ENCODE measurements at regions not wholly inside any gene's neighbourhood (a gene's known extent, or its start where the extent isn't known, plus 50 kb on each side); places are given as distances from the start of the nearest gene placed in this dataset.
"Not testable (repeated sequence)": the region's sequence is repeated elsewhere in the genome, so short reads cannot be mapped to it uniquely, and the experiment has no call there.

DNA sequence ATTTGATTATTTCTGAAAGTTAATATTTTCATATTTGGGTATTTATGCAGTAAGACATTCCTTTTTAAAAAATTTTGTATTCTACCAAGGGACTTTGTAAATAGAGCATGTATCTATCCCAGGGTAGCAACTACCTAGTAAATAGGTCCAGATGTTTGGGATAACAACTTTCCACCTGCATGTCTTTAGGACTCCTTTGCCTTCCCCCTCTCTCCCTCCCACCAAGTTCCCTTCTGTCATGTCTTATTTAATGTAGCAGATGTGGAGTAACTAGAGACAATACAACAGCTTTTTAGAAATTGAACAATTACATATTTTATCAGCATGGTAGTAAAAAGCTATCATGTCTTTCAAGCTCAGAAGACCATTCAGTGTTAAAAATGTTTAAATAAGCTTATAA, 821.0 kb downstream of the C4orf33 start:
- no peak overlapping the region for H3K4me3 ChIP-seq (ENCODE audit: low read depth, low read length)
- DNase-seq (ENCODE audit: low read depth) = no peak

DNA sequence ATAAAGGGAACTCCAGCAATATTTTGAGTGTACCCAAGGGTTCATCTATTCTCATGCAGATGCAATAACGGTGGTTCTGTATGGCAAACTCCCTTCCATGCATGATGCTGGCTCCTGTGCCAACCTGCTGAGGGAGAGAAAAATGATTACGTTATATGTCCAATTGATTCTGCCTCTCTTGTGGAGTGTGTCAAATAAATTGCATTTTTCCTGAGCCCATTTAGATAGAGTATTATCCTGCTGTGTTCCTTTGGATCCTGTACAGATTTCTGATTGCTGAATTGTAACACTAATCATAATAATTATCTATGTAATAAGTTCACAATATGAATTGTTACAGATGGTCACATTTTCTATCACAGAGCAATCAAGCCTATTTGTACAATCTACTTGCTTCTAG, 821.7 kb downstream of the C4orf33 start:
- no peak overlapping the region for H3K4me3 ChIP-seq (ENCODE audit: low read depth, low read length)
- no peak for DNase-seq (ENCODE audit: low read depth)

DNA sequence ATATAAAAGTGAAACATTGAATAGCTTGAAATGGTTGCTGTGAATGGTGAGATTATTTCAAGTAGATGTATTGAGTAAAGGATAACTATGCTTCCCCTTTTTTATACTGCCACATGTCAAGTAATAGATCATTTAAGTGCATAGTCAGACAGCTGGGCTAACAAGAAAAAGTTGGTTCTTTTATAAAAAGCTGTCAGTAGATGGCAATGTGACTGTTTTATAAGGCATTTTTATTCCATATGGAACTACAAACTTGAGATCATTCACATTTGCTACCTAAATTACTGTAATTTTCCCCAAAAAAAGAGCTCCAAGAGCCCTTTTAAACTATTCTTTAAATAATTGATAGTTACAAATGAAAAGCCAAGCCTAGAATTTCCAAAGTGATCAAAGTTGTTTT, 831.0 kb downstream of the C4orf33 start:
- DNase-seq (ENCODE audit: low read depth) = no peak

DNA sequence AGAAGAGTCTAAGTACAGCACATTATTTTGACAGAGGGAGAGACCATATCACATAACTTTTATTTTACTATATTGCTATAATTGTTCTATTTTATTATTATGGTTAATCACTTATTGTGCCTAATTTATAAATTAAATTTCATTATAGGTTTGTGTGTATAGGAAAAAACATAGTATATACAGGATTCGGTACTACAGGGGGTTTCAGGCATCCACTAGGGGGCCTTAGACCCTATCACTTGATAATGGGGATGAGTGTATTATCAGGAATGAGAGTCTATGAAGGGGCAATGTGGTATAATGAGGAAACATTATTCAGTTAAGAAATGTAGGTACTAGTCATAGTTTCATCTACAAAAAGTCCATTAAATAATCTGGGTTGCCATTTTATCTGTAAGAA, 833.1 kb downstream of the C4orf33 start:
- DNase-seq (ENCODE audit: low read depth) = no peak
- no peak overlapping the region for H3K4me3 ChIP-seq (ENCODE audit: low read depth, low read length)

More for the DNA sequence above, 831.0 kb downstream of the C4orf33 start:
- H3K4me3 ChIP-seq (ENCODE audit: low read depth, low read length) = no peak overlapping the region

DNA sequence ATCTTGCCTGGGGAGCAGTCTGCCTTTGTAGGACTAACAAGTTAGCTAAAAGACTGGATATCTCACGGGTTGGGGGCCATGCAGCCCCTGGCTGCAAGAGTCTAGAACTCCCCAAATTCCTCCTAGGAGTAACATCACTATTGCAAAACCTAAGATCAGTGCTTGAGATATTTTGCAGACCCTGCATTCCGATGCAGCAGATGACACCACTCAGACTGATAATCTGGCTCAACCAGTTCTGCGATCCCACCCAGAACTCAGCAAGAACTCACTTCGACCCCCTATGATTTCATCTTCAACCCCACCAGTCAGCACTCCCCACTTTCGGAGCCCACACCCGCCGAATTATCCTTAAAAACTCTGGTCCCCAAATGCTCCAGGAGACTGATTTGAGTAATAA, 834.0 kb downstream of the C4orf33 start:
- DNase-seq (ENCODE audit: low read depth) = no peak
- H3K4me3 ChIP-seq (ENCODE audit: low read depth, low read length) = no peak overlapping the region

DNA sequence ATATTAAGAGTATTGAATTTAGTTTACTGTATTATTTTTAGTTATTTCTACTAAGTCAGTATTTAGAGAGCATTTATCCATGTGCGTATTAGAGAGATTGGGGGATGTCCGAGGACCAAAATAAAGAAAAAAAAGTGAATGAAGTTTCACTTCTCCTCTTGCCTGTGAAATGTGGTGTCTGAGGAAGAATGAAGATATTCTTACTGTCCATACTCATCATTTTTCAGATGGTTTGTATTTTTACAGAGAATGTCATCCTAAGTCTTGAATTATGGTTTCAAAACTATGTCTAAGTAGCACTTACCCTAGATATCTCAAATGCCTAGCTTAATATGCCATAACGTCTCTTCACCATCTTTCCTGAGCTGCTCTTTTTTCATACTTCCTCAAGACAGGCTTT, 854.3 kb downstream of the C4orf33 start:
- H3K4me3 ChIP-seq (ENCODE audit: low read depth, low read length) = no peak overlapping the region
- no peak for DNase-seq (ENCODE audit: low read depth)

DNA sequence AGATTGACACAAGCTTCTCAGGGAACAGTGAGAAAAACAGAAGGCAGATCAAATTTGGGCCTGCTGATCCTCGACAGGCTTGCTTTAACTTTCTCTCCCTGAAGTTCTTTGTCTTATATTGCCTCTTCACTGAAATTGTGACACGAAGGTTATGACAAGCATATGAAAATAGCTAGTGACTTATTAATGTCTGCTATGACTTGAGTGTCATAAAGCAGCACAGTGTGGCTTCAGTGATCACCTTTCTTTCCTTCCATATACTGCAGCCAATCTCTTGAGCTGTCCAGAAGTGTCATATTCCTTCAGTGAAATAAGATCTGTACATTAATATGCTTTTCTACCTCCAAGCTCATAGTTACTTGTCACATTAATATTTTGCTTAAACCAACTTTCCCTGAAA, 870.2 kb downstream of the C4orf33 start:
- no peak overlapping the region for H3K4me3 ChIP-seq (ENCODE audit: low read depth, low read length)
- no peak for DNase-seq (ENCODE audit: low read depth)

DNA sequence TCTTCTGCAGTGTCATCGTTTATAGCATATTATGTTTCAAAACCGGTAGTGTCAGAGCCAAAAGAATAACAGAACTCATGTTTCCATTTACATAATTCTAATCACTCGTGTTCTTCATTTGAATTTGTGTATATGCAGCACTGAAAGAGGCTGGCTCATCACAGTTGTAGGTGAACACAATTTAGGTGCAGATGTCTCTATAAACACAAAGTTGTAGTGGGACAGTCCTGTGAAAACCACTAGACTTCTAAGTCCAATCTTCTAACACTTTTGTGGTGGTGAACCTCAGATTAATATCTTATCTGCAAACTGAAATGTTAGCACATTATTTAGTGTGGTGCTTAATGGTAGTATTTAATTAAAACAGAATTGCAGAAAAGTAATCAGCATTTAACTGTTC, 872.4 kb downstream of the C4orf33 start:
- no peak overlapping the region for H3K4me3 ChIP-seq (ENCODE audit: low read depth, low read length)
- no peak for DNase-seq (ENCODE audit: low read depth)

DNA sequence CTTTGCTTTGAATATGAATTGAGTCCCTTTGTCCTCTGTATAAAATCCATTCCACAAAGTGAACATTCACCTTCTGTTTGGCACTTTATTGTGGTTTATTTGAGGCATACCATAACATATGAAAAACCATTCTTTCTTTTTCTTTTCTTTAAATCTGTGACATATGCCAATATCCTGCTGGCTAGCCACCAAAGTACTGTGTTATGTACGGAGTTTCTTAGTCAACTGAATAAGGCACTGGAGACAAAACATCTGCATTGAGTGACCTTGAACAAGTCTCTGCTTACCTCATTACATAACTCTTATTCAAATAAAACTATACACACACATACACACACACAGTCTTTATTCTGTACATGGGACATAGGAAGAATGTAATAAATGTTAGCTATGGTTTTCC, 872.8 kb downstream of the C4orf33 start:
- no peak for DNase-seq (ENCODE audit: low read depth)
- no peak overlapping the region for H3K4me3 ChIP-seq (ENCODE audit: low read depth, low read length)

DNA sequence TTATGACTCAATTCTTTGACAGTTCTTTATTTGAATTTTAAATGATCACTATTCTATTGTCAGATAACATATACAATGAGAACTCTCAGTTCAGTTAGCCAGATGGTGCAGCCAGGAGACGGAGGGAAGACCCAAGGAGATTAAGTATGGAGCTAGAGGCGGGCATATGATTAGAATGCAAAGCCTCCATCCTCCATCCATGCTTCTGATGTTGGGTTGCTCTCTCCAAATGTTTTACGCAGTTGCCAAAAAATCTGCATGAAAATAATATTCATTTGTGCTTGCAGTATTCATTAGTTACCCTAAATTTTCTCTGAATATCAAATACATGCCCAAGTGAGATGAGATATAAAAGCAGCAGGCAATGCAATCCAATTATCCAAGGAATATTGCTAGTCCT, 874.8 kb downstream of the C4orf33 start:
- no peak for DNase-seq (ENCODE audit: low read depth)
- H3K4me3 ChIP-seq (ENCODE audit: low read depth, low read length) = no peak overlapping the region

DNA sequence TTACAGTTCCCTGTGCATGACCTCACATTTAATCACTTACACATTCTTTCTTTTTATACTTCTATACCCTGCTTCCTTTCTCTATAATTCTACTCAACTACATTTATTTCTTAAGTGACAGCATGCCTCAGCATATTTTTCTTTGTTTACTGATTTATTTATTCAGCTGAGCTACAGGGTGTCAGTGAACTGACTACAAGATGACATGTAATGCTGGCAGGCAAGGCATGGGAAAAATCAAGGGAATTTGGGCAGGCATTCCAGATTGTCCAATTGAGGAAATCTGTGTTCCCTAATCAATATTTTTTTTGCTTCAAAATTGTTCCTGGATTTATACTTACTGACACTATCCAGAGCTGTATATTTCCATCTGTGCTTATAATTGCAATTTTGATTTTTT, 875.5 kb downstream of the C4orf33 start:
- DNase-seq (ENCODE audit: low read depth) = no peak

DNA sequence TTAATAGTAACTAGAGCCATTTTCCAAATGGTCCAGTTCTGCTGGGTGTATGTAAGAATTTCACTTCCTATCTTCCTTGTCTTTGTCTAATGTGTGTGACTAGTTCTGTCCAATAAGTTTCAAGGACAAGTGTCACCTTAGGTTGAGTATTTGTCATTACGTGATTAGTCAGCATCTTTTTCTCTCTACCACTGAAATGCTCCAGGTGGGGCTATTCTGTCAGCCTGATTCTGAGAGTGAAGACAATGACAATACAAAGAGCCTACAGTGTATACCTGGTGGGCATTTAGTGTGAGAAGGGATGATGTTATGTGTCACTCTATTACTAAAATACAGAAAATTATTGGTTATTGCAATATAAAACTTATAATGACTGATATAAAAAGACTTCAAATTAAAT, 876.3 kb downstream of the C4orf33 start:
- H3K4me3 ChIP-seq (ENCODE audit: low read depth, low read length) = no peak overlapping the region
- no peak for DNase-seq (ENCODE audit: low read depth)

More for the DNA sequence above, 875.5 kb downstream of the C4orf33 start:
- no peak overlapping the region for H3K4me3 ChIP-seq (ENCODE audit: low read depth, low read length)

DNA sequence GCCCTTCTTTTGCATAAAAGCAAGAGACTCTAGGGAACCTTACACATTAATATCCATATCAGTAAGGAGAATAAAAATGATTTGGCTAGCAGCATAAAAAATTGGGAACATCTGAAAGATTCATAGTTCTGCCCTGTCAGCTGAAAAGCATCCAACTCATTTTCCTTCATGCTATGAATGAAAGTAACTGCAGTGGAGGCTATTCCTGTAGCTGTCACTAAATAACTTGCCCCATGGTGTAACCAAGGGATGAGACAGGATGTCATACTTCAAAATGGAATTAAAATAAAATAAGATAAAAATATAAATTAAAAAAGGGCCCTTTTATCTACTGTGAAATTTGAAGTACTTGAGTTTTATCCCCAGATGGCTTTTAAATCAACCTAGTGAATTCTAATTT, 878.8 kb downstream of the C4orf33 start:
- H3K4me3 ChIP-seq (ENCODE audit: low read depth, low read length) = no peak overlapping the region
- no peak for DNase-seq (ENCODE audit: low read depth)

DNA sequence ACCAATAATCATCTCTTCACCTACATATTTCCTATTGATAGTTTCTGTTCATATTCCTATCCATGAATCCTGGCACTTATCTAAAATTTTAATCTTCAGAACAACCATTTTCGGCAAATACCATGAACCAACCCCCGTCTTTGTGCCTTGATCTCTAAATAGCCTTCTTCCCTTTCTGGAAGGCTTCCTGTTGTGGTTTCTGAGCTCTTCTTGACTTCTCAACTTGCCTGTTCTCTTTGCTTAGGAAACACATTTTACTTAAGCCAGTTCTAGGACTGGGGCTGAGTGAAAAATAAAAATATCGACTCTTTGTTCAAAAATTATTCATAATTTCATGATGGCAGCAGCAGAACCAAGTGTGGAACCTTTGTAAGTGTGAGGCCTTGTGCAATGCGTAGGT, 882.4 kb downstream of the C4orf33 start:
- no peak for DNase-seq (ENCODE audit: low read depth)

DNA sequence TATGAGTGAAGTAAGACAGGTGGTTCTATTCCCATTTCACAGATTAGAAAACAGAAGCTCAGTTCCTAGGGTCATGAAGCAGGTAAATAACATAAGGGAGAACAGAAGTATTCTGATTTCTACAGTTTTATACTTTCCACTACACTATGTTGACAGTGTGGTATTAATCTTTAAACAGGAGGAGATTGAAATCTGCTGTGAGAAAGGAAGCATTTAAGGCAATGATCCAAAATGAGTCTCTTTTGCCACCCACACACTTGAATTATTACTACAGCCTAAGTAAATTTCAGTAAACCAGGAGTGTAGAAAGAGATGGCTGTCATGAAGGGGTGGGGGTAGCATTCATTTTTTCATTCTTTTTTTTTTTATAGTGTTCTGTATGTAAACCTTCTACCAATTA, 893.0 kb downstream of the C4orf33 start:
- no peak for DNase-seq (ENCODE audit: low read depth)
- no peak overlapping the region for H3K4me3 ChIP-seq (ENCODE audit: low read depth, low read length)

More for the DNA sequence above, 882.4 kb downstream of the C4orf33 start:
- no peak overlapping the region for H3K4me3 ChIP-seq (ENCODE audit: low read depth, low read length)

DNA sequence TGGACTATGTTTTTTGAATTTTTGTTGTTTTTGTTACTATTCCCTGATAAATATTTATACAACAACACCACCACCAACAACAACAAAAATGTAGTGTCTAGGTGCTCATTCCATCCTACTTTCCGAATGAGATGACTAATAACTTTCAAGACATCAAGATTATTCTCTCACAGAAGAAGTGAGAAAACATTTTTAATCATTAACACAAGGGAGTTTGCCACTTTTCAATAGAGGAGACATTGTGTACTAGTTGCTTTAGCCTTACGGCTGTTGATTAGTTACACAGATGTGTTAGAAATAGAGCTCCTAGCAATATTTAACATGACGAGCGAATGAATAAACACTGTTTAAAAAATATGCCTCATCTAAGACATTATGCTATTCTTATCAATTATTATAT, 898.8 kb downstream of the C4orf33 start:
- no peak overlapping the region for H3K4me3 ChIP-seq (ENCODE audit: low read depth, low read length)
- DNase-seq (ENCODE audit: low read depth) = no peak

DNA sequence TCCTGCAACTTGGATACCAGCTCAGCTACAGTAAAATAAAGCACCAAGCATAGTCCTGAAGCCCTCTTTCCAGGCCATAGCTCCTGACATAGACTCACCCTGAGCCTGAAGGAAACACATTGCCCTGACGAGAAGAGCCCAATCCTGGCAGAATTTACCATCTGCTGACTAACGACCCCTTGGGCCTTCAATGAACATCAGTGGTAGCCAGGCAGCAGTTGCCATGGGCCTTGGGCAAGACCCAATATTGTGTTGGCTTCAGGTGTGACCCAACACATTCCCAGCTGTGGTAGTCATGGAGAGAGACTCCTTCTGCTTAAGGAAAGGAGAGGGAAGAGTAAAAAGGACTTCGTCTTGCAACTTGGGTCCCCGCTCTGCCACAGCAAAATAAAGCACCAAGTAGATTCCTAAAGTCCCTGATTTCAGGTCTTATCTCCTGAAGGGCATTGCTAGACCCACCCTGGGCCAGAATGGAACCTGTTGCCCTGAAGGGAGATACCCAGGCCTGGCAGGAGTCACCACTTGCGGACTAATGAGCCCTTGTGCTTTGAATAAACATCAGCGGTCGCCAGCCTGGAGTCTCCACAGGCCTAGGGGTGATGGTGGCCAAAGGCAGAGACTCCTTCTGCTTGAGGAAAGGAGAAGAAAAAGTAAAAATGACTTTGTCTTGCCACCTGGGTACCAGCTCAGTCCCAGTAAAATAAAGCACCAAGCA, 902.6 kb downstream of the C4orf33 start:
- H3K4me3 ChIP-seq (ENCODE audit: low read depth, low read length) = no peak overlapping the region
- DNase-seq (ENCODE audit: low read depth) = no peak

DNA sequence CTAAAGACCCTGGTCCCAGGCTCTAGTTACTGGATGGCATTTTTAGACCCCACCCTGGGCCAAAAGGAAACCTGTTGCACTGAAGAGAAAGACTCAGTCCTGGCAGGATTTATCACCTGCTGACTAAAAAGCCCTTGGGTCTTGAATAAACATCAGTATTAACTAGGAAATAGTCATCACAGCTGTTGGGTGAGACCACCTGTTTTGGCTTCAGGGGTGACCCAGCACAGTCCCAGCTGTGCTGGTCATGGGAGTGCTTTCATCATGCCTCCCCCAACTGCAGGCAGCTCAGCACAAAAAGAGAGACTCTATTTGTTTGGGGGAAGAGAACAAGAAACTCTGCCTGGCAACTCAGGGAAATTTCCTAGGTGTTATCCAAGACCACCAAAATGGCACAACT, 903.2 kb downstream of the C4orf33 start:
- DNase-seq (ENCODE audit: low read depth) = no peak
- H3K4me3 ChIP-seq (ENCODE audit: low read depth, low read length) = no peak overlapping the region

DNA sequence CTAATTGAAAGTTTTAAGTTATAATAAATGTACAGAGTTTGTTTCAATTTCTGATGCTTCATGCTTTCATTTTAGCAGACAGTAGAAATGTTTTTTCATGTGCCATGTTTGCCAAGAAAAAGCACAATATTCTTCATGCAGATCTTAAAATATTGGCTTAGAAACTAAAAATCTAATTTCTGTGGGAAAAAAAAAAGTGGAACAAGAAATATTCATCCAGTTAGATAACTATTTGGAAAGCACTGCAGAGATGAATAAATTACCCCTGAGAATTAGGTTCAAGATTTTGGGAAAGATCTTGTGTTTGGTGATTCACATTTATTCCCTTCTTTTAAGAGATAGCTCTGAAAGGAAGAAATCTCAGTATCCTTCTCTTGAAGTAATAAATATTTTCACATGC, 912.5 kb downstream of the C4orf33 start:
- DNase-seq (ENCODE audit: low read depth) = no peak
- H3K4me3 ChIP-seq (ENCODE audit: low read depth, low read length) = no peak overlapping the region

DNA sequence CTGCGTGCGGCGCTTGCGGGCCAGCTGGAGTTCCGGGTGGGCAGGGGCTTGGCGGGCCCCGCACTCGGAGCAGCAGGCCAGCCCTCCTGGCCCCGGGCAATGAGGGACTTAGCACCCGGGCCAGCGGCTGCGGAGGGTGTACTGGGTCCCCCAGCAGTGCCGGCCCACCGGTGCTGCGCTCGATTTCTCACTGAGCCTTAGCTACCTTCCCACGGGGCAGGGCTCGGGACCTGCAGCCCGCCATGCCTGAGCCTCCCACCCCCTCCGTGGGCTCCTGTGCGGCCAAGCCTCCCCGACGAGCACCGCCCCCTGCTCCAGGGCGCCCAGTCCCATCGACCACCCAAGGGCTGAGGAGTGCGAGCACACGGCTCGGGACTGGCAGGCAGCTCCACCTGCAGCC, 916.9 kb downstream of the C4orf33 start:
- DNase-seq (ENCODE audit: low read depth); H3K4me3 ChIP-seq (ENCODE audit: low read depth, low read length): not testable (repeated sequence)

DNA sequence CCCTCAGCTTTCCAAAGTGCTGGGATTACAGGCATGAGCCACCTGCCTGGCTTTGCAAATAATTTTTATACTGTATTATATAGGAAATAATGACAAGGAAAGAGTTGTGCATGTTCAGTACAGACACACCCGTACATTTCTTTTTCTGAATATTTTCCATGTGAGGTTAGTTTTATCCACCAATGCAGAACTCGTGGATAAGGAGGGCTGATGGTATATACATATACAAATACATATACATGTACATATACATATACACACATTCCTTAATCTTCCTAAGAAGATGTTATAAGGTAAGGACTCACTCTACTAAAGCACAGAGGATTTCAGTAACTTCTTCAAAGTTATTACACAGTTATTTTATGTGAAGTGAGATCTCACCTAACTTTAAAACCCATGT, 925.8 kb downstream of the C4orf33 start:
- H3K4me3 ChIP-seq (ENCODE audit: low read depth, low read length) = no peak overlapping the region
- no peak for DNase-seq (ENCODE audit: low read depth)

DNA sequence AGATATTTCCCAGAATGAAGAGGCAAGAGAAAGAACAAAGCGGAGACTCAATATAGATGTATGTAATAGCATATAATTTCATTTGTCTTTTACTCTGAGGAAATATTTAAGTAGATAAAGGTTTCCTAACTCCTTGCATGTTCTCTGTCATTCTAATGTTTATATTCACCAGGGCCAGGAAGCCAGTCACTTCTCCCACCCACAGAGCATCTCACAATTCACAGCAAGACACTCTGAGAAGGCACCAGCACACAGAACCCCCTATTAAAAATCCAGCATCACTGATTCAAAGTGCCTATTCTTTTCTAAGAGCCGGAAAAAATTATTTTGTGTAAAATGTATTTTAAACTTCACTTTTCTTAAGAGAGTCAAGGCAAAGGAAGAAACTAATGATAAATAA, 927.1 kb downstream of the C4orf33 start:
- H3K4me3 ChIP-seq (ENCODE audit: low read depth, low read length) = no peak overlapping the region
- no peak for DNase-seq (ENCODE audit: low read depth)

All from skeletal muscle cell (primary cell).